ENCODE measurements at regions not wholly inside any gene's neighbourhood (a gene's known extent, or its start where the extent isn't known, plus 50 kb on each side); places are given as distances from the start of the nearest gene placed in this dataset.

GRCh38 chr4:129167640-129168260 lies 71.8 kb downstream of the C4orf33 start:
- no peak for FAIRE-seq

- no peak for FAIRE-seq
Observed at GRCh38 chr4:129172181-129172580, 76.2 kb downstream of the C4orf33 start.

- no peak for FAIRE-seq
Observed at GRCh38 chr4:129176864-129177263, 80.9 kb downstream of the C4orf33 start.

- no peak for FAIRE-seq
Observed at GRCh38 chr4:129179276-129179675, 83.3 kb downstream of the C4orf33 start.

GRCh38 chr4:129189630-129190029 lies 93.7 kb downstream of the C4orf33 start:
- no peak for FAIRE-seq

GRCh38 chr4:129193357-129194100 lies 97.6 kb downstream of the C4orf33 start:
- no peak for FAIRE-seq

GRCh38 chr4:129208481-129208880 lies 112.5 kb downstream of the C4orf33 start:
- FAIRE-seq, result no peak

GRCh38 chr4:129213692-129214091 lies 117.7 kb downstream of the C4orf33 start:
- no peak for FAIRE-seq

GRCh38 chr4:129218360-129218759 lies 122.4 kb downstream of the C4orf33 start:
- no peak for FAIRE-seq

GRCh38 chr4:129218897-129219296 lies 122.9 kb downstream of the C4orf33 start:
- no peak for FAIRE-seq

GRCh38 chr4:129220254-129220653 lies 124.3 kb downstream of the C4orf33 start:
- no peak for FAIRE-seq

GRCh38 chr4:129223945-129224344 lies 128.0 kb downstream of the C4orf33 start:
- no peak for FAIRE-seq

GRCh38 chr4:129230846-129231245 lies 134.9 kb downstream of the C4orf33 start:
- no peak for FAIRE-seq

- no peak for FAIRE-seq
Observed at GRCh38 chr4:129231945-129232588, 136.1 kb downstream of the C4orf33 start.

- no peak for FAIRE-seq
Observed at GRCh38 chr4:129232589-129233337, 136.8 kb downstream of the C4orf33 start.

GRCh38 chr4:129233691-129234090 lies 137.7 kb downstream of the C4orf33 start:
- no peak for FAIRE-seq

GRCh38 chr4:129236351-129236750 lies 140.4 kb downstream of the C4orf33 start:
- FAIRE-seq, result no peak

- no peak for FAIRE-seq
Observed at GRCh38 chr4:129239088-129239487, 143.1 kb downstream of the C4orf33 start.

GRCh38 chr4:129240816-129241215 lies 144.9 kb downstream of the C4orf33 start:
- no peak for FAIRE-seq

GRCh38 chr4:129246145-129246544 lies 150.2 kb downstream of the C4orf33 start:
- FAIRE-seq, result no peak

- no peak for FAIRE-seq
Observed at GRCh38 chr4:129246910-129247461, 151.0 kb downstream of the C4orf33 start.

- no peak for FAIRE-seq
Observed at GRCh38 chr4:129248621-129249020, 152.7 kb downstream of the C4orf33 start.

GRCh38 chr4:129254126-129254525 lies 158.2 kb downstream of the C4orf33 start:
- FAIRE-seq, result no peak

Data from G401.6 (cell line).